ENCODE measurements at regions not wholly inside any gene's neighbourhood (a gene's known extent, or its start where the extent isn't known, plus 50 kb on each side); places are given as distances from the start of the nearest gene placed in this dataset.

DNA sequence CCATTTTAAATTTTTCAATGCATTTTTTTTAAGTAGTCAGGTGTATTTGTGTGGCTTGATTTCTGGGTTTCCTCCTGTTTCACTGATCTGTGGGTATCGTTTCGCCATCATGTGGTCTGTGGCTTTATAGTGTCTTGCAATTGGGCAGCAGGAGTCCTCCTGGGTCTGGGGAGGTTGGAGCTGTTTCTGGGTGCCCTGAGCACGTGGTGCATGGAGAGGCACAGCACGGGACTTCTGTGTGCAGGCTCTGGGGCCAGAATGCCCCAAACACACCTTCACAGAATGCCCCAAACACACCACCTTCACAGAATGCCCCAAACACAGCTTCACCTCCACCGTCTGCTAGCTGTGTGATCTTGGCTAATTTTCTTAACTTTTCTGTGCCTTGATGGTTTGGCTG is 82.6 kb upstream of the COL5A1 start:
- TF ChIP-seq POLR2AphosphoS5 (IDR thresholded peaks at IDR 0.05; ENCODE audit: low read depth) (no peak), GABPA (IDR thresholded peaks at IDR 0.05; ENCODE audit: low read depth) (no peak), CTCF (IDR thresholded peaks at IDR 0.05; ENCODE audit: insufficient read depth, low read length) (no peak), REST (IDR thresholded peaks at IDR 0.05; ENCODE audit: insufficient replicate concordance, low read depth) (no peak), SPI1 (IDR thresholded peaks at IDR 0.05; ENCODE audit: borderline replicate concordance, low read depth) (no peak)
- Histone ChIP-seq H3K27me3 (ENCODE audit: insufficient read depth, poor library complexity, severe bottlenecking) (peaks cover 3% of the 10 kb centered on the region), H3K27ac (replicated peaks) (no peak overlapping the region)

DNA sequence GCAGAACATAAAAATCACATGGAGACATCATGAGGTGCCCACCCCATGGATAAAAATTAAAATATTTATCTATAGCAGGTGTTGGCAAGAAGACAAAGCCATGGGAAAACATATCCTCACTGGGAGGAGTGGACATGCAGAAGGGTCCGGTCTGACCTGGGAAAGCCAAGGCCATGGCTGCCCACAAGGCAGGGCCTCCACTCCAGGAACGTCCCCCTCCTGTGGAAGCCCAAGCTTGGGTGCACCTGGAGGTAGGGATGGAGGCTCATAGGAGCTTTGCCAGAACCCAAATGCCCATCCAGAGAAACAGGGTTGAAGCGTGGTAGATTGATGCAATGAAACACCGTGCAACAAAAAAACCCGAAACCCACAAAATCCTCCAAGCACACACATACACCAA is 81.4 kb upstream of the COL5A1 start:
- no peak overlapping the region for H3K27ac ChIP-seq (replicated peaks)
- TF ChIP-seq CTCF (IDR thresholded peaks at IDR 0.05; ENCODE audit: insufficient read depth, low read length) (no peak), SPI1 (IDR thresholded peaks at IDR 0.05; ENCODE audit: borderline replicate concordance, low read depth) (no peak), GABPA (IDR thresholded peaks at IDR 0.05; ENCODE audit: low read depth) (no peak), REST (IDR thresholded peaks at IDR 0.05; ENCODE audit: insufficient replicate concordance, low read depth) (no peak), POLR2AphosphoS5 (IDR thresholded peaks at IDR 0.05; ENCODE audit: low read depth) (no peak)
- H3K27me3 ChIP-seq (ENCODE audit: insufficient read depth, poor library complexity, severe bottlenecking), result peaks cover 3% of the 10 kb centered on the region
- DNase-seq (ENCODE audit: low read depth in 1 of 2, low spot score in 1 of 2), result no peak
- H3K4me3 ChIP-seq (replicated peaks; ENCODE audit: insufficient read depth, low read length), result no peak overlapping the region

More for the DNA sequence above, 82.6 kb upstream of the COL5A1 start:
- peak; percentile 16 to 86 for DNase-seq (ENCODE audit: low read depth in 1 of 2, low spot score in 1 of 2)
- no peak overlapping the region for H3K4me3 ChIP-seq (replicated peaks; ENCODE audit: insufficient read depth, low read length)

DNA sequence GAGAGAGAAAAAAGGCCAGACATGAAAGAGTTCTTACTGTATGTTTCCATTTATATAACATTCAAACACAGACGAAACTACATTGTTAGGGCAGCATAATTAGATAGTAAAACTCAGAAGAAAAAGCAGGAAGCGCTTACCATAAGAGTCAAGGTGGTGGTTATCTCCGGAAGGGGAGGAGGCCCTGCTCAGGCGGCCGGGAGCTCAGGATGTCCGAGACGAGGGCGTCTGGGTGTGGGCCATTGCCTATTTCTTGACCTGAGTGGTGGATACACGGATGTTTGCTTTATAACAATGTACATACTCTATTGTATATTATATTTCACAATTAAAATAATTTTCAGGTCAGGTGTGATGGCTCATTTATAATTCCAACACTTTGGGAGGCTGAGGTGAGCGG is 80.9 kb upstream of the COL5A1 start:
- Histone ChIP-seq H3K27me3 (ENCODE audit: insufficient read depth, poor library complexity, severe bottlenecking) (peaks cover 3% of the 10 kb centered on the region), H3K4me3 (replicated peaks; ENCODE audit: insufficient read depth, low read length) (no peak overlapping the region), H3K27ac (replicated peaks) (no peak overlapping the region)
- no peak for DNase-seq (ENCODE audit: low read depth in 1 of 2, low spot score in 1 of 2)
- TF ChIP-seq SPI1 (IDR thresholded peaks at IDR 0.05; ENCODE audit: borderline replicate concordance, low read depth) (no peak), POLR2AphosphoS5 (IDR thresholded peaks at IDR 0.05; ENCODE audit: low read depth) (no peak), CTCF (IDR thresholded peaks at IDR 0.05; ENCODE audit: insufficient read depth, low read length) (no peak), REST (IDR thresholded peaks at IDR 0.05; ENCODE audit: insufficient replicate concordance, low read depth) (no peak), GABPA (IDR thresholded peaks at IDR 0.05; ENCODE audit: low read depth) (no peak)

Measured in HL-60 (cell line).